Hematopoietic multipotent progenitor cell treated with erythropoietin and hydrocortisone succinate and interleukin-3 and kit ligand, for 6 days (in vitro differentiated cells): ENCODE measurements at regions not wholly inside any gene's neighbourhood (a gene's known extent, or its start where the extent isn't known, plus 50 kb on each side); places are given as distances from the start of the nearest gene placed in this dataset.
"Not testable (repeated sequence)": the region's sequence is repeated elsewhere in the genome, so short reads cannot be mapped to it uniquely, and the experiment has no call there.

Experiments used
- DNase-seq: peaks from one replicate; pipeline ENCODE4 v3.0.0-alpha.2; 2015

DNA sequence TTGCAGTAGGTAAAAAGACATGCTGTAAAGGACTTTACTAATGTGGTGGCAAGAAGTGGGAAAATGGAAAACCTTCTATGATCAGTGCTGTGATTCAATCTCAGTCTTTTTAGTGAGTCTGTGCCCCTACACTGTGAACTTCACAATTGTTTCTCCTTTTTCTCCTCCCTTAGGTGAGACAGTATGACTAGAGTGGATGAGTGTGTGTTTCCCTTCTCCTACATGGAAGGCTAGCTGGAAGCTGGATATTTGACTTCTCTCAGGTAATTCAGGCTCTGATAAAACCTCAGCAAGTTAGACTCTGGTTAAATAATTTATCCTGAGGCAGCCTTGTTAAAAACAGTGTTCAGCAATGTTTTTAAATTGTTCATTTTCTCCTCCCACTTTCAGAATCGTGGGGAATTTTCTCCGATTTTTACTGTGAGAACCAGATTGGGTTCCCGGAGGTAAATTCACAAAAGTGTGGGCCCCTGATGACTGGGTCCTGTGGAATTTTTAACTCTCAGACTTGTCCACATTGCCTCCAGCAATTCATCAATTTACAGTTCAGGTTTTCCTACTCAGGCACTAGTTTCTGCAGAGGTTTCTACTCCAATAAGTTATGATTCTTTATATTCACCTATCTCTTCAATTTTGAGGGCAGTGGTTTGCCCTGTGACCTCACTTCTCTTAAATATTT lies 149.1 kb upstream of the PIK3R1 start:
- no peak for DNase-seq

DNA sequence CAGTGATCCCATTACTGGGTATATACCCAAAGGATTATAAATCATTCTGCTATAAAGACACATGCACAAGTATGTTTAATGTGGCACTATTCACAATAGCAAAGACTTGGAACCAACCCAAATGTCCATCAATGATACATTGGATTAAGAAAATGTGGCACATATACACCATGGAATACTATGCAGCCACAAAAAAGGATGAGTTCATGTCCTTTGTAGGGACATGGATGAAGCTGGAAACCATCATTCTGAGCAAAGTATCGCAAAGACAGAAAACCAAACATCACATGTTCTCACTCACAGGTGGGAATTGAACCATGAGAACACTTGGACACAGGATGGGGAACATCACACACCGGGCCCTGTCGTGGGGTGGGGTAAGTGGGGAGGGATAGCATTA lies 150.2 kb upstream of the PIK3R1 start:
- DNase-seq: not testable (repeated sequence)

GRCh38 chr5:68060382-68060781 lies 155.2 kb upstream of the PIK3R1 start:
- no peak for DNase-seq

DNA sequence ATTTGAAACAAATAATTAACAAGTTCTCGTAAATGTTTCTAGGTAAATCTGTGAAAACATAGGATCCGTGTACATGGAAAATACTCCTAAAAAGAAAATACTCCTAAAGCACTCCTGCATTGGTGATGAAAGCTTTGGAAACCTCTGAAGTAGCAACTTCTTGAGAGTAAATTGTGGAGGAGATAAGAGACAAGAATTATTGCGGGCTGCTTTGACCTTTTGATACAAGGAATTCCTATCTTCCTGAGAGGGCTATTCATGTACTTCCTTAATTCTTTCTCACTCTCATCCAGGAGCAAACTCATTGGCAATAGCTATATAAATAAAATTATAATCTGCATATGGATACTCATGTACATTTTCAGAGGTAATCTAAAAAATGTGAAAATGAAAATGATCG lies 158.4 kb upstream of the PIK3R1 start:
- no peak for DNase-seq

DNA sequence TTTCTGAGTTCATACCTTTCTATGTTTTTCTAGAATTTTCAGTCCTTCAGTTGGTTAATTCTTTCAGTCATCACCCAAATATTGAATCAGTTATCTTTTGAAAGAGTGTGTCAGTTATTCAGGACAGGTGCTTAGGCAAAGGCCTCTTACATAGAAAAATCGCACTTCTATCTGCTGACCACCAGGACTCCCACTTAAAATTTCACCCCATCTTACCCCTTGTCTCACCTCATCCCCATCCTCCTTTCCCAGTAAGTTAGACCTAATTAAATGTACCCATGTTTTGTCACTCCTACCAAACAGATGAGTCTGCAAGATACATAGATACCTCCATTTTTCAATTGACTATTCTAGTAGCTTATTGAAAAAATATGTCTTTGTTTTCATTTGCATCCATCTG lies 159.9 kb upstream of the PIK3R1 start:
- DNase-seq: no peak

- DNase-seq: no peak
Measured at GRCh38 chr5:68054638-68055037, 160.9 kb upstream of the PIK3R1 start.

GRCh38 chr5:68053202-68053601 lies 162.4 kb upstream of the PIK3R1 start:
- DNase-seq: no peak

GRCh38 chr5:68049053-68049713 lies 166.4 kb upstream of the PIK3R1 start:
- no peak for DNase-seq

DNA sequence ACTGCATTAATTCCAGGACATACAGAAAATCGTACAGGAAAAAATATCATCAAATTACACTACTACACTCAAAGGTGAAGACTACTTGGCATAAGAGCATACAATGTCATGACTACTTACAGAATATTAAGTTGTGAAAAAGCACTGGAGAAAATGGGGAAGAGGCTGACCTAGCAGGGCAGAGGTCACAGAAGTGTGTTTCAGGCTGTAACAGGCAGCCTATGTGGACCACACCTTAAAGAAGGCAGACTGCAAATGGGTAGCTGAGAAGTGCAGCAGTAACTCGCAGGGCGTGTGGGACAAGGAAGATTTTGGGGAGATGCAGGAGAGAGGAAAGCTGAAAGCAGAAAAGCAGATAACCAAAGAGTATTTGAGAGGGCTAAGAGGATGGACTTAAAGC lies 167.0 kb upstream of the PIK3R1 start:
- no peak for DNase-seq

GRCh38 chr5:68048054-68048453 lies 167.5 kb upstream of the PIK3R1 start:
- not testable (repeated sequence) for DNase-seq

- DNase-seq: no peak
Measured at GRCh38 chr5:68047035-68047434, 168.5 kb upstream of the PIK3R1 start.

DNA sequence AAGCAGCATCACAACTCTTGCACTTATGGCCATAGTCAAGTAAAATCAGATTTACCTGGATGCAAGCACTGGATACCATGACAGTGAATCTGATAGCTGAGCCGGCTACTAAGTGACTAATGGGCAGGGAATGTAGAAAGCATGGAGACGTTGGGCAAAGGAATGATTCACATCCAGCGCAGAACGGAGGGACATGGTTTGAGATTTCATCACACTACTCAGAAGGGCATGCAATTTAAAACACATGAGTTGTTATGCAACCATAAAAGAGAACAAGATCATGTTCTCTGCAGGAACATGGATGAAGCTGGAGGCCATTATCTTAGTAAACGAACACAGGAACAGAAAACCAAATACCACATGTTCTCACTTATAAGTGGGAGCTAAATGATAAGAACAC lies 169.1 kb upstream of the PIK3R1 start:
- DNase-seq: no peak

- no peak for DNase-seq
Measured at GRCh38 chr5:68041293-68041692, 174.3 kb upstream of the PIK3R1 start.

DNA sequence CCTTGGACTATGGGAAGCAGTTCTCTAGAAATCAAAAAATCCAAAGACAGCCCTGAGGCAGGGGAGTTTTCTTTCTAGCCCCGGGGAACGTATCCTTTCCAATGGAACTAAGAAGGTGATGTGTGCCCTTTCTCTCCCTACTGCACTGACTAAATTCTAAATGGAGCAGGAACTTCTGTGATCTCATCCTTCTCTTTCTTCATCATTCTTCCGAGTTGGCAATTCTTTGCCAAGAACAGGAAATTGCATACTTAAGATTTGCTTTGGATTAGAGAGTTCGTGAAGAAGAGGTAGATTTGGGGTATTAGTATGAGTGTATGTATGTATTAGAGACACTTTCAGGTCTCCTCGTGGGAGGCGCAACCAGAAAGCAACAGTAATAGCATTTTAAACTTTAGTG lies 178.0 kb upstream of the PIK3R1 start:
- DNase-seq: no peak

GRCh38 chr5:68033961-68034571 lies 181.5 kb upstream of the PIK3R1 start:
- DNase-seq: peak; percentile 6

DNA sequence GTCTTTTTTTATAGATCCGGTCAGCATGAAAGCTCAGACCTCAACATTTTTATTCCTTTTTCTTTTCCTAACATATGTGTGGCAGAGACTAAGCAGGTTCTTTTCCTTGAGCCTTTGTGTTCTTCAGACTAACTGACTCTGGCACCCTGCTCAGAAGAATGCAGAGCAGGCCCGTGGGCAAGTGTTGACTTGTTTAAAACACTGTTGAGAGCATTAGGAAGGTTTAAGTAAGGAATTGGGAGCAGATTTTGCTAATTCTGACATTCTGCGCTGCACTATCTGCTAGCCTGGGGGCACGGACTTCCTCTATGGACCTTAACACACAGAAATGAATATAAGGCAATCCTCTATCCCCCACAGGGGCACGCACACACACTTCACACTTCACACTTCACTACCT lies 182.5 kb upstream of the PIK3R1 start:
- DNase-seq: no peak

DNA sequence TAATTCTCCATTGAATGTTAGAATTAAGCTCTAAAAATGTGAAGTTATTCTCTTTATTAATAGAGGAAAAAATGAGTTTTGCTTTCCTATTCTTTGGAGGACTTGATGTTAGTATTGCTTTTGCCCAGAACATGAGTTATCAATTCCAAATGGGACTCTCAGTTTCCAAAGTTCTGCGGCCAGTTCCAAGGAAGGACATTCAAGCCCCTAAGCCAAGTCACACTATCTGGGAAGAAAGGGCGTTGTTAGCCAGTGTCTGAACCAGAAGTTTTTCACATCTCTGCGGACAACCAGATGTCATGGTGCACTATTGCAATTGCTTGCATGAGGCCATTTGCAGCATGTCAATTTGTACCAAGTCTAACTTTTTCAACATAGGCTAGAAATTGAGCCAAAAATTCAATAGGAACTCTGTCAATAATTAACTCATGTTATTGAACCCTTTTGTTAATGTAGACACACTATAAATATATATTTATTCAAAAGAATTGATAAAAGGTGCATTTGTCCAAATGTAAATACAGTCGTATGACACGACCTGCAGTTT lies 183.3 kb upstream of the PIK3R1 start:
- DNase-seq: no peak

DNA sequence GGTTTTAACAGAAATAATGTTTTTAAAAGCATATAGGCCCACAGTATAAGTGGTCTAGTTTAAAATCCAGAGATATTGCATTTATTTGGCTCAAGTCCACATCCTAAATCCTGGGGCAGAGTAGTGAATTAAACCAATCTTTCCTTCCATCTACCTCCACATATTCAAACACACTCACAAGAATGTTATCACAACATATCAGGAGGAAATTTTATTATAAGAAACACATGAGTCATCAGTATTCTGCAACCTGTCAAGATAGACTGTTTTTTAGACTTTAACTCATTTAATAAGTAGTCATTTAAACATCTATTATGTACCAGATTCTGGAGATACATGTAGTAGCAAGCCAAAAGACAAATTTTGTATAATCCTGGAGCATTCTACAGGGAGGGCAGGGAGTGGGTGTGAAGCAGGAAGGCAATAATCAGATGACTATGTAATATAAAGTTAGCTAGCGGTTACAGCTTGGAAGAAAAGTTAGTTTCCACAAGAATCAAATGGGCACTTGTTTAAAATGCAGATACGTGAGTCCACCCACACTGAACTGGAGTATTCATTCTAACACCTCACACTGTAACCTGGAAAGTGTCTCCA lies 187.3 kb upstream of the PIK3R1 start:
- no peak for DNase-seq

GRCh38 chr5:68027519-68027918 lies 188.0 kb upstream of the PIK3R1 start:
- DNase-seq: no peak

- DNase-seq: no peak
Measured at GRCh38 chr5:68026092-68026885, 189.3 kb upstream of the PIK3R1 start.

DNA sequence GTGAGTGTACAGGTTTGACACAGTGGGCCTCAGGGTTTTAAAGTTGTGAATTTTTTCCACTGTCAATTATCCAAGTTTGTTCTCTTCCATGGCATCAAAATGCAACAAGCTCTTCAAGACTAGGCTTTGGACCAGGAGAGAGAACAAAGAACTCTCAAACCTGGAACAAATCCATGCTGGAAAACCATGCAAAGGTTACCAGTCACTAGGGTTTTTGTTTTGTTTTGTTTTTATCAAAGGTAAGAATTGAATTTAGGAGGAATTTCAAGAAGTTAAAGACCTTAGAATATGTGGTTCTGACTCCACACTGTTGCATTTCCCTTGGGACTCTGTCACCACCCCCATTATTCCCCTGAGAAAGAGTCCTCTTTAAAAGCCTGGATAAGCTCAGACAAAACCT lies 191.1 kb upstream of the PIK3R1 start:
- no peak for DNase-seq

GRCh38 chr5:68021916-68022315 lies 193.6 kb upstream of the PIK3R1 start:
- no peak for DNase-seq

DNA sequence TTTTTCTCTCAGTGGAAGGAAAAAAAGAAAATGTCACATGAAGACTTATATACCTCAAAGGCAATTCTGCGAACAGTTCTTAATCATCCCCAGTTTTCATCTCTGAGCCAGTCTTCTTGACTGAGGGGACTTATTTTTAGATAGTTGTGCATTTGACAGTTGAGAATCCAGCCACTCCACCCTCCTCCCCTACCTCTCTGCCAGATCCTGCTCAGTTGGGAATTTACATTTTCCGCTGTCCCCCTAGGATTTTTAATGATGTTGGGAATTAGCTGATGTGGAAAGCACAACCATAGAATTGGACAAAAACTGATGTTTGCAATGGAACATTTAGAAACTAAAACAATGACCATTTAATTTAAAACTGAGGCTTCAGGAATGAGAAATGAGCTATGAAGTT lies 194.3 kb upstream of the PIK3R1 start:
- no peak for DNase-seq
